Lower leg skin (tissue), 3 donors: ENCODE measurements at regions not wholly inside any gene's neighbourhood (a gene's known extent, or its start where the extent isn't known, plus 50 kb on each side); places are given as distances from the start of the nearest gene placed in this dataset.

Experiments
- POLR2A ChIP-seq, 2 donors: fragments of 450-650 bp; IDR thresholded peaks; one replicate each; pipeline ENCODE4 v1.6.1; 2016 to 2017; ENCODE audit warnings: antibody characterized with exemption in 2 of 2, mild to moderate bottlenecking in 1 of 2, moderate library complexity in 1 of 2
- TF ChIP-seq, protein P1 (sequence below), 3 donors: fragments of 450-650 bp; IDR thresholded peaks; one replicate each; pipeline ENCODE4 v1.5.1; 2016; ENCODE audit warnings: antibody characterized with exemption in 3 of 3, mild to moderate bottlenecking in 3 of 3, moderate library complexity in 2 of 3

DNA sequence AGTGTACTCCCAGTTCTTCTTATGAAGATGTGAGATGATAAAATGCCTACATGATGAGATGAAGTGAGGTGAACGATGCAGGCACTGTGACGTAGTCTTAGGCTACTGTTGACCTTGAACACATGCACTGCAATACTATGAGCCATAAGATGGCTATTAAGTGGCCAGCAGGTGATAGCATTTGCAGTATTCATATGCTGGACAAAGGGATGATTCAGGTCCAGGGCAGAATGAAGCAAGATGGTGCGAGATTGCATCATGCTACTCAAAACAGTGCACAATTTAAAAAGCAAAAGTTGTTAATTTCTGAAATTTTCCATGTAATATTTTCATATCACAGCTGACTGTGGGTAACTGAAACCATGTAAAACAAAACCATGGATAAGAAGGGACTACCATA, 781.4 kb downstream of the PCDH18 start:
- no peak for TF ChIP-seq POLR2A (IDR thresholded peaks at IDR 0.05)
- TF ChIP-seq, protein P1, sequence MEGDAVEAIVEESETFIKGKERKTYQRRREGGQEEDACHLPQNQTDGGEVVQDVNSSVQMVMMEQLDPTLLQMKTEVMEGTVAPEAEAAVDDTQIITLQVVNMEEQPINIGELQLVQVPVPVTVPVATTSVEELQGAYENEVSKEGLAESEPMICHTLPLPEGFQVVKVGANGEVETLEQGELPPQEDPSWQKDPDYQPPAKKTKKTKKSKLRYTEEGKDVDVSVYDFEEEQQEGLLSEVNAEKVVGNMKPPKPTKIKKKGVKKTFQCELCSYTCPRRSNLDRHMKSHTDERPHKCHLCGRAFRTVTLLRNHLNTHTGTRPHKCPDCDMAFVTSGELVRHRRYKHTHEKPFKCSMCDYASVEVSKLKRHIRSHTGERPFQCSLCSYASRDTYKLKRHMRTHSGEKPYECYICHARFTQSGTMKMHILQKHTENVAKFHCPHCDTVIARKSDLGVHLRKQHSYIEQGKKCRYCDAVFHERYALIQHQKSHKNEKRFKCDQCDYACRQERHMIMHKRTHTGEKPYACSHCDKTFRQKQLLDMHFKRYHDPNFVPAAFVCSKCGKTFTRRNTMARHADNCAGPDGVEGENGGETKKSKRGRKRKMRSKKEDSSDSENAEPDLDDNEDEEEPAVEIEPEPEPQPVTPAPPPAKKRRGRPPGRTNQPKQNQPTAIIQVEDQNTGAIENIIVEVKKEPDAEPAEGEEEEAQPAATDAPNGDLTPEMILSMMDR (IDR thresholded peaks at IDR 0.05): no peak
